Tibial nerve (tissue), 4 donors: ENCODE measurements at regions not wholly inside any gene's neighbourhood (a gene's known extent, or its start where the extent isn't known, plus 50 kb on each side); places are given as distances from the start of the nearest gene placed in this dataset.

Experiments
- DNase-seq, 2 donors: peaks; one replicate each; pipeline ENCODE4 v3.0.0-alpha.2; 2019; ENCODE audit warnings: low spot score in 2 of 2
- H3K27ac ChIP-seq, 4 donors: fragments of 200-600 bp; sonication (generic) in 3 of 4; one replicate each; pipeline ENCODE4 v1.5.1; 2017 to 2019; ENCODE audit warnings: mild to moderate bottlenecking in 1 of 4
- H3K27me3 ChIP-seq, 2 donors: fragments of 200-600 bp; sonication (generic) in 1 of 2; one replicate each; pipeline versions ENCODE4 v1.5.1 to v1.6.0; 2017 to 2019
- H3K36me3 ChIP-seq, 3 donors: fragments of 200-600 bp; sonication (generic); one replicate each; pipeline ENCODE4 v1.5.1; 2018 to 2019
- H3K4me1 ChIP-seq, 4 donors: fragments of 200-600 bp; sonication (generic) in 3 of 4; one replicate each; pipeline ENCODE4 v1.5.1; 2017 to 2019
- H3K4me3 ChIP-seq, 4 donors: fragments of 200-600 bp; sonication (generic) in 3 of 4; one replicate each; pipeline ENCODE4 v1.5.1; 2017 to 2019; ENCODE audit warnings: mild to moderate bottlenecking in 1 of 4, moderate library complexity in 1 of 4
- H3K9me3 ChIP-seq, 4 donors: fragments of 200-600 bp; sonication (generic) in 3 of 4; one replicate each; pipeline ENCODE4 v1.5.1; 2017 to 2019
- CTCF ChIP-seq, 5 experiments: fragments of 200-600 bp in 3 of 5; fragments of 450-650 bp in 2 of 5; sonication (generic) in 3 of 5; IDR thresholded peaks; one replicate each; pipeline ENCODE4 v1.5.1; 2016 to 2019; ENCODE audit warnings: antibody characterized with exemption in 5 of 5, mild to moderate bottlenecking in 3 of 5, moderate library complexity in 2 of 5
- EP300 ChIP-seq, 2 donors: sonication (generic); formaldehyde crosslinking; IDR thresholded peaks; one replicate each; pipeline ENCODE4 v1.6.1; 2017; ENCODE audit warnings: antibody characterized with exemption in 2 of 2, mild to moderate bottlenecking in 1 of 2
- POLR2A ChIP-seq, 2 donors: fragments of 450-650 bp; IDR thresholded peaks; one replicate each; pipeline ENCODE4 v1.6.1; 2017; ENCODE audit warnings: antibody characterized with exemption in 2 of 2, mild to moderate bottlenecking in 2 of 2, moderate library complexity in 2 of 2
- WGBS, 2 donors: methylation state at CpG; one replicate each; pipeline ENCODE4 v1.1.5; 2018; 5-methylcytosine and 5-hydroxymethylcytosine counted together

GRCh38 chr12:125491553-125491952 is 426.3 kb downstream of the AACS start:
- no peaks in the 10 kb centered on the region for H3K36me3 ChIP-seq
- TF ChIP-seq CTCF (IDR thresholded peaks at IDR 0.05), result no peak
- TF ChIP-seq POLR2A (IDR thresholded peaks at IDR 0.05), result no peak
- no peak for TF ChIP-seq EP300 (IDR thresholded peaks at IDR 0.05)
- no peak overlapping the region for H3K27ac ChIP-seq
- no peaks in the 10 kb centered on the region for H3K27me3 ChIP-seq
- no peaks in the 10 kb centered on the region for H3K4me1 ChIP-seq
- 91 to 96% methylated on average over 7 of the region's 7 CpGs for WGBS, 2 donors
- no peak overlapping the region for H3K4me3 ChIP-seq
- no peak for DNase-seq
- H3K9me3 ChIP-seq, result peaks cover 0 to 22% (median under 1%) of the 10 kb centered on the region in 4 donors

- Histone ChIP-seq H3K9me3 (peaks cover 0 to 12% (median 0%) of the 10 kb centered on the region in 4 donors), H3K27me3 (no peaks in the 10 kb centered on the region), H3K4me1 (no peaks in the 10 kb centered on the region), H3K27ac (no peak overlapping the region), H3K36me3 (no peaks in the 10 kb centered on the region), H3K4me3 (no peak overlapping the region)
- WGBS, 2 donors, result 81 to 89% methylated on average over 19 to 20 of the region's 20 CpGs
- TF ChIP-seq POLR2A (IDR thresholded peaks at IDR 0.05), result no peak
- no peak for TF ChIP-seq EP300 (IDR thresholded peaks at IDR 0.05)
- TF ChIP-seq CTCF (IDR thresholded peaks at IDR 0.05), result no peak
- no peak for DNase-seq
These were observed 427.4 kb downstream of the AACS start for GRCh38 chr12:125492354-125493270.

- Histone ChIP-seq H3K9me3 (peaks cover 0 to 3% (median 0%) of the 10 kb centered on the region in 4 donors), H3K27me3 (no peaks in the 10 kb centered on the region), H3K27ac (no peak overlapping the region), H3K4me1 (no peaks in the 10 kb centered on the region), H3K4me3 (no peak overlapping the region), H3K36me3 (no peaks in the 10 kb centered on the region)
- TF ChIP-seq CTCF (IDR thresholded peaks at IDR 0.05) (no peak), EP300 (IDR thresholded peaks at IDR 0.05) (no peak), POLR2A (IDR thresholded peaks at IDR 0.05) (no peak)
- DNase-seq, result no peak
- WGBS, 2 donors, result 77 to 90% methylated on average over 11 to 14 of the region's 14 CpGs
These were observed 428.6 kb downstream of the AACS start for GRCh38 chr12:125493704-125494308.

GRCh38 chr12:125503128-125503527 is 437.9 kb downstream of the AACS start:
- Histone ChIP-seq H3K4me3 (no peak overlapping the region), H3K4me1 (no peaks in the 10 kb centered on the region), H3K36me3 (no peaks in the 10 kb centered on the region), H3K9me3 (no peaks in the 10 kb centered on the region), H3K27ac (no peak overlapping the region), H3K27me3 (no peaks in the 10 kb centered on the region)
- no peak for DNase-seq
- TF ChIP-seq EP300 (IDR thresholded peaks at IDR 0.05) (no peak), POLR2A (IDR thresholded peaks at IDR 0.05) (no peak), CTCF (IDR thresholded peaks at IDR 0.05) (no peak)
- WGBS, 2 donors, result 36 to 43% methylated on average over 6 of the region's 6 CpGs

- Histone ChIP-seq H3K27ac (no peak overlapping the region), H3K27me3 (no peaks in the 10 kb centered on the region), H3K9me3 (peaks cover 0 to 2% (median 0%) of the 10 kb centered on the region in 4 donors), H3K4me1 (no peaks in the 10 kb centered on the region), H3K36me3 (no peaks in the 10 kb centered on the region), H3K4me3 (no peak overlapping the region)
- 63 to 81% methylated on average over 6 of the region's 6 CpGs for WGBS, 2 donors
- no peak for DNase-seq
- no peak for TF ChIP-seq POLR2A (IDR thresholded peaks at IDR 0.05)
- no peak for TF ChIP-seq EP300 (IDR thresholded peaks at IDR 0.05)
- no peak for TF ChIP-seq CTCF (IDR thresholded peaks at IDR 0.05)
These were observed 444.0 kb downstream of the AACS start for GRCh38 chr12:125509195-125509594.
